KMS-11 (cell line): ENCODE measurements at regions not wholly inside any gene's neighbourhood (a gene's known extent, or its start where the extent isn't known, plus 50 kb on each side); places are given as distances from the start of the nearest gene placed in this dataset.

ENCODE experiments used
- H2AFZ ChIP-seq: fragments of 200-600 bp; sonication (generic); 2 replicates; pipeline ENCODE4 v1.6.1; 2016; ENCODE audit warnings: antibody characterized with exemption, mixed run types, low read depth
- H3K27ac ChIP-seq: fragments of 200-600 bp; sonication (generic); 2 replicates; pipeline ENCODE4 v1.6.1; 2016; ENCODE audit warnings: mild to moderate bottlenecking, mixed run types
- H3K27me3 ChIP-seq: fragments of 200-600 bp; sonication (generic); 2 replicates; pipeline ENCODE4 v1.6.1; 2017; ENCODE audit warnings: mild to moderate bottlenecking, low read depth, mixed run types, moderate library complexity; ENCODE audit not compliant: insufficient read depth
- H3K36me3 ChIP-seq: fragments of 200-600 bp; sonication (generic); 2 replicates; pipeline ENCODE4 v1.6.1; 2017; ENCODE audit warnings: mild to moderate bottlenecking, mixed run types; ENCODE audit not compliant: insufficient read depth
- H3K4me1 ChIP-seq: fragments of 200-600 bp; sonication (generic); 2 replicates; pipeline ENCODE4 v1.6.1; 2016; ENCODE audit warnings: mild to moderate bottlenecking, low read depth, mixed run types; ENCODE audit not compliant: poor library complexity, severe bottlenecking
- H3K4me2 ChIP-seq: fragments of 200-600 bp; sonication (generic); 2 replicates; pipeline ENCODE4 v1.7.0; 2016; ENCODE audit warnings: mild to moderate bottlenecking, mixed run types
- H3K4me3 ChIP-seq: fragments of 200-600 bp; sonication (generic); IDR thresholded peaks from 2 replicates; pipeline ENCODE4 v1.6.1; 2017; ENCODE audit warnings: low read depth, low read length, mixed read lengths; ENCODE audit not compliant: insufficient read depth
- H3K79me2 ChIP-seq: fragments of 200-600 bp; sonication (generic); 2 replicates; pipeline ENCODE4 v1.6.1; 2016; ENCODE audit warnings: low read depth, mixed run types; ENCODE audit not compliant: insufficient read depth
- H3K9ac ChIP-seq: fragments of 200-600 bp; sonication (generic); 2 replicates; pipeline ENCODE4 v1.6.1; 2016; ENCODE audit warnings: mild to moderate bottlenecking, mixed run types
- H4K20me1 ChIP-seq: fragments of 200-600 bp; sonication (generic); 2 replicates; pipeline ENCODE4 v1.6.1; 2016; ENCODE audit warnings: mild to moderate bottlenecking, mixed run types; ENCODE audit not compliant: insufficient read depth
- TF ChIP-seq, protein P1 (sequence below): fragments of 200-600 bp; sonication (generic); conservative IDR thresholded peaks from 2 replicates; pipeline ENCODE4 v1.6.1; 2017; ENCODE audit warnings: low read depth, mild to moderate bottlenecking, antibody characterized with exemption, low read length, moderate library complexity, mixed read lengths

GRCh38 chr3:178455946-178456345, 80.3 kb upstream of the KCNMB2 start:
- no peaks in the 10 kb centered on the region for H4K20me1 ChIP-seq
- no peak overlapping the region for H3K27ac ChIP-seq

GRCh38 chr3:178456621-178457285, 79.5 kb upstream of the KCNMB2 start:
- TF ChIP-seq, protein P1, sequence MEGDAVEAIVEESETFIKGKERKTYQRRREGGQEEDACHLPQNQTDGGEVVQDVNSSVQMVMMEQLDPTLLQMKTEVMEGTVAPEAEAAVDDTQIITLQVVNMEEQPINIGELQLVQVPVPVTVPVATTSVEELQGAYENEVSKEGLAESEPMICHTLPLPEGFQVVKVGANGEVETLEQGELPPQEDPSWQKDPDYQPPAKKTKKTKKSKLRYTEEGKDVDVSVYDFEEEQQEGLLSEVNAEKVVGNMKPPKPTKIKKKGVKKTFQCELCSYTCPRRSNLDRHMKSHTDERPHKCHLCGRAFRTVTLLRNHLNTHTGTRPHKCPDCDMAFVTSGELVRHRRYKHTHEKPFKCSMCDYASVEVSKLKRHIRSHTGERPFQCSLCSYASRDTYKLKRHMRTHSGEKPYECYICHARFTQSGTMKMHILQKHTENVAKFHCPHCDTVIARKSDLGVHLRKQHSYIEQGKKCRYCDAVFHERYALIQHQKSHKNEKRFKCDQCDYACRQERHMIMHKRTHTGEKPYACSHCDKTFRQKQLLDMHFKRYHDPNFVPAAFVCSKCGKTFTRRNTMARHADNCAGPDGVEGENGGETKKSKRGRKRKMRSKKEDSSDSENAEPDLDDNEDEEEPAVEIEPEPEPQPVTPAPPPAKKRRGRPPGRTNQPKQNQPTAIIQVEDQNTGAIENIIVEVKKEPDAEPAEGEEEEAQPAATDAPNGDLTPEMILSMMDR = no peak
- Histone ChIP-seq H3K4me3 (no peak overlapping the region), H3K27me3 (no peaks in the 10 kb centered on the region), H3K27ac (no peak overlapping the region), H4K20me1 (no peaks in the 10 kb centered on the region), H2AFZ (no peak overlapping the region), H3K36me3 (no peaks in the 10 kb centered on the region), H3K4me1 (no peaks in the 10 kb centered on the region), H3K4me2 (no peak overlapping the region), H3K79me2 (no peaks in the 10 kb centered on the region), H3K9ac (no peak overlapping the region)

More at GRCh38 chr3:178455946-178456345, 80.3 kb upstream of the KCNMB2 start:
- H3K36me3 ChIP-seq = no peaks in the 10 kb centered on the region
- no peak overlapping the region for H3K4me2 ChIP-seq
- H2AFZ ChIP-seq = no peak overlapping the region
- no peaks in the 10 kb centered on the region for H3K79me2 ChIP-seq
- TF ChIP-seq, protein P1 = no peak
- H3K4me3 ChIP-seq = no peak overlapping the region
- H3K27me3 ChIP-seq = no peaks in the 10 kb centered on the region
- no peaks in the 10 kb centered on the region for H3K4me1 ChIP-seq
- no peak overlapping the region for H3K9ac ChIP-seq

DNA sequence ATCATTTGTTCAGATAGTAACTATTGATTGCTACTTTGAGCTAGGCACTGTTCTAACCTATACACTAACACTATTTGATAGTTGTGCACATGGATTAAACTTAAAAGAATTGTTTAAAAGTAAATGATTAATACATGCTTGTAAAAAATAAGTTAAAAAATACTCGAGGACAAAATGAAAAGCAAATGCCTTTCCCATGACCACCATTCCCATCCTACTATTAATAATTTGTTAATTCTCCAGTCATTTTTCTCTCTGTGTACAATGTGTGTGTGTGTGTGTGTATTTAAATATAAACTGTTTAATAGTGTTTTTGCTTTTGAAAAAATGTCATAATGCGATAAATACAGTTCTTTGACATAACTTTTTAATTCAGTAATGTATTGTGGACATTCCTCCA, 78.7 kb upstream of the KCNMB2 start:
- H4K20me1 ChIP-seq = no peaks in the 10 kb centered on the region
- no peaks in the 10 kb centered on the region for H3K4me1 ChIP-seq
- H3K27me3 ChIP-seq = no peaks in the 10 kb centered on the region
- no peak overlapping the region for H3K4me3 ChIP-seq
- H3K9ac ChIP-seq = no peak overlapping the region
- no peaks in the 10 kb centered on the region for H3K36me3 ChIP-seq
- TF ChIP-seq, protein P1 = no peak
- no peak overlapping the region for H2AFZ ChIP-seq
- H3K4me2 ChIP-seq = no peak overlapping the region
- H3K79me2 ChIP-seq = no peaks in the 10 kb centered on the region
- no peak overlapping the region for H3K27ac ChIP-seq

GRCh38 chr3:178458313-178459037, 77.8 kb upstream of the KCNMB2 start:
- Histone ChIP-seq H3K4me3 (no peak overlapping the region), H3K9ac (no peak overlapping the region), H3K27ac (no peak overlapping the region), H3K4me2 (no peak overlapping the region), H3K27me3 (no peaks in the 10 kb centered on the region), H3K36me3 (no peaks in the 10 kb centered on the region), H3K4me1 (no peaks in the 10 kb centered on the region), H4K20me1 (no peaks in the 10 kb centered on the region), H3K79me2 (no peaks in the 10 kb centered on the region), H2AFZ (no peak overlapping the region)
- TF ChIP-seq, protein P1 = no peak
